Ascending aorta (tissue), 2 donors: ENCODE measurements at regions not wholly inside any gene's neighbourhood (a gene's known extent, or its start where the extent isn't known, plus 50 kb on each side); places are given as distances from the start of the nearest gene placed in this dataset.

ENCODE experiments used
- DNase-seq, 2 donors: peaks; one replicate each; pipeline ENCODE4 v3.0.0-alpha.2; 2019; ENCODE audit warnings: low spot score in 2 of 2
- H3K27ac ChIP-seq, 2 donors: fragments of 200-600 bp; sonication (generic); one replicate each; pipeline ENCODE4 v1.5.1; 2016 to 2017; ENCODE audit warnings: mild to moderate bottlenecking in 1 of 2
- H3K27me3 ChIP-seq: fragments of 200-600 bp; sonication (generic); one replicate; pipeline ENCODE4 v1.5.1; 2017
- H3K36me3 ChIP-seq, 2 donors: fragments of 200-600 bp; sonication (generic); one replicate each; pipeline ENCODE4 v1.5.1; 2016
- H3K4me1 ChIP-seq, 2 donors: fragments of 200-600 bp; sonication (generic); one replicate each; pipeline ENCODE4 v1.5.1; 2016 to 2017; ENCODE audit warnings: mild to moderate bottlenecking in 1 of 2
- H3K4me3 ChIP-seq, 2 donors: fragments of 200-600 bp; sonication (generic); one replicate each; pipeline ENCODE4 v1.5.1; 2016 to 2017; ENCODE audit warnings: mild to moderate bottlenecking in 1 of 2
- H3K9me3 ChIP-seq, 2 donors: fragments of 200-600 bp; sonication (generic); one replicate each; pipeline ENCODE4 v1.5.1; 2016
- intact Hi-C: fragments of 100-400 bp; cut with DNase I; formaldehyde crosslinking; loops from one replicate; pipeline ENCODE4 v1.15.1; 2023
- TF ChIP-seq, protein P1 (sequence below), 3 experiments: fragments of 200-600 bp in 2 of 3; fragments of 450-650 bp in 1 of 3; sonication (generic) in 2 of 3; IDR thresholded peaks; one replicate each; pipeline ENCODE4 v1.5.1; 2016 to 2019; ENCODE audit warnings: antibody characterized with exemption in 3 of 3, mild to moderate bottlenecking in 1 of 3, moderate library complexity in 1 of 3

DNA sequence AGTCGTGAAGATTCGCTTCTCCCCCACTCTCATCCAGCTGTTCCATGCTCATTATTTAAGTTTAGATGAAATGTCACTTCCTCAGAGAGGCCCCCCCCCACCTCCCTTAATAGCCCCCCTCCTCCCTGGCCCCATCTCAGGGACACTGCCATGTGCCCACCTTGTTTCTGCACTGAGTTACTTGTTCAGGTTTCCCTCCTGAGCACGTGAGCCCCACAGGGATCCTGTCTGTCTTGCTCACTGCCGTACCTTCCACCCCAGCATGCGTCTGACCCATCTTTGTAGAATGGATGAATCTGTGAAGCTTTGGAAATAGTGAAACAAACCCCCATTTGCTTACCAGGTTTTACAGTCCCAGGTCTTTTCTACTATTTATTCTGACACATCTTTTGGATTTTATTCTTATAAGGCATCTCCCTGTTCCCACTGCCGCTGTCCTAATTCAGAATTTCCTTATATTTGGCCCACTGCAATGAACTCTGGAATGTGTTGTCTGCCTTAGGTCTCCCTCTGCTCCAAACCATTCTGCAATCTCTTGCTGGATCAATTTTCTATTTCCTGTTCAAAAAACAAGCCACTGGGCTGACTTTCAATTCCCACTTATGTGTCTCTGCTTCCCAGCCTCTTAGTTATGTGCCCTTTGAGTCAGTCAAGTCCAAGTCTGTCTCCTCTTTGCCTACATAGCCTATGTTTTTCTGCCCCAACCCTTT is 136.5 kb upstream of the ECI2 start:
- no peak for DNase-seq
- Histone ChIP-seq H3K36me3 (no peaks in the 10 kb centered on the region), H3K4me1 (no peaks in the 10 kb centered on the region), H3K4me3 (no peak overlapping the region), H3K27ac (no peak overlapping the region), H3K9me3 (no peaks in the 10 kb centered on the region), H3K27me3 (no peaks in the 10 kb centered on the region)
- TF ChIP-seq, protein P1, sequence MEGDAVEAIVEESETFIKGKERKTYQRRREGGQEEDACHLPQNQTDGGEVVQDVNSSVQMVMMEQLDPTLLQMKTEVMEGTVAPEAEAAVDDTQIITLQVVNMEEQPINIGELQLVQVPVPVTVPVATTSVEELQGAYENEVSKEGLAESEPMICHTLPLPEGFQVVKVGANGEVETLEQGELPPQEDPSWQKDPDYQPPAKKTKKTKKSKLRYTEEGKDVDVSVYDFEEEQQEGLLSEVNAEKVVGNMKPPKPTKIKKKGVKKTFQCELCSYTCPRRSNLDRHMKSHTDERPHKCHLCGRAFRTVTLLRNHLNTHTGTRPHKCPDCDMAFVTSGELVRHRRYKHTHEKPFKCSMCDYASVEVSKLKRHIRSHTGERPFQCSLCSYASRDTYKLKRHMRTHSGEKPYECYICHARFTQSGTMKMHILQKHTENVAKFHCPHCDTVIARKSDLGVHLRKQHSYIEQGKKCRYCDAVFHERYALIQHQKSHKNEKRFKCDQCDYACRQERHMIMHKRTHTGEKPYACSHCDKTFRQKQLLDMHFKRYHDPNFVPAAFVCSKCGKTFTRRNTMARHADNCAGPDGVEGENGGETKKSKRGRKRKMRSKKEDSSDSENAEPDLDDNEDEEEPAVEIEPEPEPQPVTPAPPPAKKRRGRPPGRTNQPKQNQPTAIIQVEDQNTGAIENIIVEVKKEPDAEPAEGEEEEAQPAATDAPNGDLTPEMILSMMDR (IDR thresholded peaks at IDR 0.05) = no peak
- intact Hi-C loops = no loop called here

DNA sequence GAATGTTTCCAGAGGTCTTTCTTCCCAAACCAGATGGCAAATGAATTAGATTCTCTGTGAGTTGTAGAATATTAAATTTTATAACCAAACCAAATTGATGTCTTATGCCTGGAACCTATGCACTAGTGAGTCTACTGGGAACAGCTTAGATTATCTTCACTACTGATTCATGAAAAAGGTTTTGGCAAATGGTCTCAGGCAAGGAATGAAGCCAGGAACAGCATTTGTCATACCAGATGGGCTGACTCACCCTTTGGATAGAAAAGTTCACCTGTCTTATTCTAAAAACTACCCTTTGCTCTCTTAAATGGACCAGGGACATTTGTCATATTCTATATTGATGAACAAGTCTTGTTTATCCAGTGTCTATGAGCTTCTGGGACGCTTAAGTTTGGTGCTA is 135.4 kb upstream of the ECI2 start:
- intact Hi-C loops = no loop called here
- Histone ChIP-seq H3K4me1 (no peaks in the 10 kb centered on the region), H3K36me3 (no peaks in the 10 kb centered on the region), H3K4me3 (no peak overlapping the region), H3K27ac (no peak overlapping the region), H3K27me3 (no peaks in the 10 kb centered on the region), H3K9me3 (no peaks in the 10 kb centered on the region)
- TF ChIP-seq, protein P1 (IDR thresholded peaks at IDR 0.05) = no peak
- no peak for DNase-seq

DNA sequence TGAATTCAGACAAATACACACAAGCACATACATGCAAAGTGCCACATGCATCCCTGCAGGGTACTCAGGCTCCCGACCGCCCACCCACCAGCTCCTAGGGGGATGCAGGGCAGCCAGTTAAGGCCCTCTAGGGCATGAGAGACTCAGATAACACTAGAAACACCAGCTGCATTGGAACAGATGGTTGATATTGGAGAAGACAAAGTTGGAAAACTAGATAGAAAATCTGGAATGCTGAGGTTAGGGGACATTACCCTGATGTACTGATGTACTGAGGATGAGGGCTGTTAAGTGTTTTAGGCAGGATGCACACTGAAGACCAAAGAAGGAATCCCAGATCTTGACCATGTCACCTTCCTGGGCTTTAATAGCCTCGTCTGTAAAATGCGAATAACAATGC is 134.6 kb upstream of the ECI2 start:
- Histone ChIP-seq H3K9me3 (no peaks in the 10 kb centered on the region), H3K4me1 (no peaks in the 10 kb centered on the region), H3K4me3 (no peak overlapping the region), H3K27ac (no peak overlapping the region), H3K36me3 (no peaks in the 10 kb centered on the region), H3K27me3 (no peaks in the 10 kb centered on the region)
- DNase-seq = no peak
- intact Hi-C loops = no loop called here
- TF ChIP-seq, protein P1 (IDR thresholded peaks at IDR 0.05) = no peak

DNA sequence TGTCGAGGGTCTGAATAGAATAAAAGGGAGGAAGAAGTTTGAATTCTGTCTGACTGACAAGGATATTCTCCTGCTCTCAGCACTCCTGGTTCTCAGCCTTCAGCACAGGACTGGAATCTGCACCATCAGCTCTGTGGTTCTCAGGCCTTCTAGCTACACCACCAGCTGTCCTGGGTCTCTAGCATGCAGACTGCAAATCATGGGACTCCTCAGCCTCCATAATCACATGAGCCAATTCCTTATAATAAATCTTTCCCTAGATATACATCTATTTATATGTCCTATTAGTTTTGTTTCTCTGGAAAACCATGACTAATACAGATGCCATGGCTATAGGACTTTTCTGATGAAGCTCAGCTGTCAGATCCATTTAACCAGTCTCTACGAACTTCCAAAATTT is 132.8 kb upstream of the ECI2 start:
- H3K36me3 ChIP-seq = no peaks in the 10 kb centered on the region
- H3K27ac ChIP-seq = no peak overlapping the region
- no peaks in the 10 kb centered on the region for H3K4me1 ChIP-seq
- TF ChIP-seq, protein P1 (IDR thresholded peaks at IDR 0.05) = no peak
- no peak for DNase-seq
- intact Hi-C loops = no loop called here
- no peaks in the 10 kb centered on the region for H3K9me3 ChIP-seq
- no peak overlapping the region for H3K4me3 ChIP-seq
- no peaks in the 10 kb centered on the region for H3K27me3 ChIP-seq

DNA sequence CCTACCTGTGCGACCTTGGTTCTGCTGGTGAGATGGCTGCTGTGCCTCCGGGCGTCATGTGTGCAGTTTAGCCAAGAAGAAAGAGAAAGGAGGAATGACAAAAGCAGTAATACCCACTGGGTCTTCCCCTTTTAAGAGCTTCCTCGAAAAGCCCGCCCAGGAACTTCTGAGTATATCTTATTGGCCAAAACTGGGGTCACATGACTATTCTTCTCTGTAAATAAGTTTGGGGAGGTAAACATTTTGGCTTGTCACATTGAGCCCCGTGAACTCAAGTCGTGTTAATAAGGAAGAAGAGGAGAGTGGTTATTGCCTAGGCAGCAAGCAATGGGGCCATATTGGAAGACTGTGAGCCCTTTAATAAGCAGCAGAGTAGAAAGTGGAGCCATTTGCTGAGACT is 130.4 kb upstream of the ECI2 start:
- Histone ChIP-seq H3K27ac (no peak overlapping the region), H3K4me1 (no peaks in the 10 kb centered on the region), H3K27me3 (no peaks in the 10 kb centered on the region), H3K36me3 (no peaks in the 10 kb centered on the region), H3K4me3 (no peak overlapping the region), H3K9me3 (no peaks in the 10 kb centered on the region)
- no peak for DNase-seq
- intact Hi-C loops = no loop called here
- TF ChIP-seq, protein P1 (IDR thresholded peaks at IDR 0.05) = no peak

DNA sequence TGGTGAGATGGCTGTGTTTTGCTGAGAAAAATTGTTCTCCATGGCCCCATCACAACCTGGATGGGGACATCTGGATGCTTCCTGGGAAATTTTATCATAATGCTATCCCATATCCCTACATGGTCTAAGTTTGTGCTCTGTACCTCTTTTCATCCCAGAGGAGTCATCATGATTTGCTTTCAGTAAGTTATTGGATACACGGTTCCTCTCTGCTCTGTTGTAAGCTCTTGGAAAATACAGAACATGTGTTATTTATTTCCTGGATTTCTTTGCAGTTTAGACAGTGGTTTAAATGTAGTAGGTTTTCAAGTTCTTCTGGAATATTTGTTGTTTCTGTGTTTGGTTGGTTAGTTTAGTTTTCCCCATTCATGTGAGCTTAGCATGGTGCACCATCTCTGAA is 129.2 kb upstream of the ECI2 start:
- intact Hi-C loops = no loop called here
- no peak overlapping the region for H3K4me3 ChIP-seq
- TF ChIP-seq, protein P1 (IDR thresholded peaks at IDR 0.05) = no peak
- H3K27me3 ChIP-seq = no peaks in the 10 kb centered on the region
- H3K27ac ChIP-seq = no peak overlapping the region
- no peaks in the 10 kb centered on the region for H3K9me3 ChIP-seq
- H3K36me3 ChIP-seq = no peaks in the 10 kb centered on the region
- DNase-seq = no peak
- H3K4me1 ChIP-seq = no peaks in the 10 kb centered on the region
